KMS-11 (cell line): ENCODE measurements at regions not wholly inside any gene's neighbourhood (a gene's known extent, or its start where the extent isn't known, plus 50 kb on each side); places are given as distances from the start of the nearest gene placed in this dataset.

Source experiments
- H2AFZ ChIP-seq: fragments of 200-600 bp; sonication (generic); 2 replicates; pipeline ENCODE4 v1.6.1; 2016; ENCODE audit warnings: antibody characterized with exemption, mixed run types, low read depth
- H3K27ac ChIP-seq: fragments of 200-600 bp; sonication (generic); 2 replicates; pipeline ENCODE4 v1.6.1; 2016; ENCODE audit warnings: mild to moderate bottlenecking, mixed run types
- H3K27me3 ChIP-seq: fragments of 200-600 bp; sonication (generic); 2 replicates; pipeline ENCODE4 v1.6.1; 2017; ENCODE audit warnings: mild to moderate bottlenecking, low read depth, mixed run types, moderate library complexity; ENCODE audit not compliant: insufficient read depth
- H3K36me3 ChIP-seq: fragments of 200-600 bp; sonication (generic); 2 replicates; pipeline ENCODE4 v1.6.1; 2017; ENCODE audit warnings: mild to moderate bottlenecking, mixed run types; ENCODE audit not compliant: insufficient read depth
- H3K4me1 ChIP-seq: fragments of 200-600 bp; sonication (generic); 2 replicates; pipeline ENCODE4 v1.6.1; 2016; ENCODE audit warnings: mild to moderate bottlenecking, low read depth, mixed run types; ENCODE audit not compliant: poor library complexity, severe bottlenecking
- H3K4me2 ChIP-seq: fragments of 200-600 bp; sonication (generic); 2 replicates; pipeline ENCODE4 v1.7.0; 2016; ENCODE audit warnings: mild to moderate bottlenecking, mixed run types
- H3K4me3 ChIP-seq: fragments of 200-600 bp; sonication (generic); IDR thresholded peaks from 2 replicates; pipeline ENCODE4 v1.6.1; 2017; ENCODE audit warnings: low read depth, low read length, mixed read lengths; ENCODE audit not compliant: insufficient read depth
- H3K79me2 ChIP-seq: fragments of 200-600 bp; sonication (generic); 2 replicates; pipeline ENCODE4 v1.6.1; 2016; ENCODE audit warnings: low read depth, mixed run types; ENCODE audit not compliant: insufficient read depth
- H3K9ac ChIP-seq: fragments of 200-600 bp; sonication (generic); 2 replicates; pipeline ENCODE4 v1.6.1; 2016; ENCODE audit warnings: mild to moderate bottlenecking, mixed run types
- H4K20me1 ChIP-seq: fragments of 200-600 bp; sonication (generic); 2 replicates; pipeline ENCODE4 v1.6.1; 2016; ENCODE audit warnings: mild to moderate bottlenecking, mixed run types; ENCODE audit not compliant: insufficient read depth
- CTCF ChIP-seq: fragments of 200-600 bp; sonication (generic); conservative IDR thresholded peaks from 2 replicates; pipeline ENCODE4 v1.6.1; 2017; ENCODE audit warnings: low read depth, mild to moderate bottlenecking, antibody characterized with exemption, low read length, moderate library complexity, mixed read lengths

GRCh38 chr6:8947900-8948299 lies 512.6 kb upstream of the SLC35B3 start:
- Histone ChIP-seq H3K79me2 (no peaks in the 10 kb centered on the region), H3K4me1 (no peaks in the 10 kb centered on the region), H3K27ac (no peak overlapping the region), H3K36me3 (no peaks in the 10 kb centered on the region), H3K4me3 (no peak overlapping the region), H3K9ac (no peak overlapping the region), H3K27me3 (no peaks in the 10 kb centered on the region), H3K4me2 (no peak overlapping the region), H2AFZ (no peak overlapping the region), H4K20me1 (no peaks in the 10 kb centered on the region)
- TF ChIP-seq CTCF: no peak

- Histone ChIP-seq H4K20me1 (no peaks in the 10 kb centered on the region), H3K36me3 (no peaks in the 10 kb centered on the region), H2AFZ (no peak overlapping the region), H3K27me3 (no peaks in the 10 kb centered on the region), H3K4me1 (no peaks in the 10 kb centered on the region), H3K4me3 (no peak overlapping the region), H3K79me2 (no peaks in the 10 kb centered on the region), H3K4me2 (no peak overlapping the region), H3K27ac (no peak overlapping the region), H3K9ac (no peak overlapping the region)
- no peak for TF ChIP-seq CTCF
These were observed 509.2 kb upstream of the SLC35B3 start for GRCh38 chr6:8944548-8944947.

- no peak for TF ChIP-seq CTCF
- Histone ChIP-seq H3K4me1 (no peaks in the 10 kb centered on the region), H3K9ac (no peak overlapping the region), H4K20me1 (no peaks in the 10 kb centered on the region), H2AFZ (no peak overlapping the region), H3K27me3 (no peaks in the 10 kb centered on the region), H3K36me3 (no peaks in the 10 kb centered on the region), H3K4me3 (no peak overlapping the region), H3K79me2 (no peaks in the 10 kb centered on the region), H3K4me2 (no peak overlapping the region), H3K27ac (no peak overlapping the region)
These were observed 507.7 kb upstream of the SLC35B3 start for GRCh38 chr6:8943073-8943472.

GRCh38 chr6:8941577-8941976 lies 506.2 kb upstream of the SLC35B3 start:
- no peak overlapping the region for H3K9ac ChIP-seq
- no peak for TF ChIP-seq CTCF

More at GRCh38 chr6:8941577-8941976, 506.2 kb upstream of the SLC35B3 start:
- Histone ChIP-seq H3K27ac (no peak overlapping the region), H3K4me2 (no peak overlapping the region), H3K79me2 (no peaks in the 10 kb centered on the region), H4K20me1 (no peaks in the 10 kb centered on the region), H3K4me1 (no peaks in the 10 kb centered on the region), H3K36me3 (no peaks in the 10 kb centered on the region), H3K27me3 (no peaks in the 10 kb centered on the region), H2AFZ (no peak overlapping the region), H3K4me3 (no peak overlapping the region)
